Renal pelvis (tissue), 1 donor: ENCODE measurements at regions not wholly inside any gene's neighbourhood (a gene's known extent, or its start where the extent isn't known, plus 50 kb on each side); places are given as distances from the start of the nearest gene placed in this dataset.

Experiments used
- DNase-seq: peaks from one replicate; pipeline ENCODE4 v3.0.0-alpha.2; 2013

- no peak for DNase-seq
Measured at GRCh38 chr4:178165251-178165950, 723.2 kb upstream of the AGA start.

DNA sequence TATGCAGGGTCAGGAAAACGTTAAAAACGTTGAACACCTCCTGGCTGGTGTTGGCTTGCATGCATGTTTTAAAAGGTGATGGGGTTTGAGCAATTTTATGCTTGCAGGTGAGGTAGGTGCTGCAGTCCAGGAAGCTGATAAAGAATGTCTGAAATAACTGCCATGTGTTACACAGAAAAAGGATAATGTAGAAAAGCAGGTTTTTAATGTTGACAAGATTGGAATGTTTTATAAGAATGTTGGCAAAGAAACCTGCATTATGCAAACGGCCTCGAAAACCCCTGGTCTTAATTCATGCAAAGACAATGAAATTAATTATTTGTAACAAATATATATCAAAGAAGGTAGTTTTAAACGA lies 723.7 kb upstream of the AGA start:
- no peak for DNase-seq

- DNase-seq: no peak
Measured at GRCh38 chr4:178173771-178174170, 731.5 kb upstream of the AGA start.

DNA sequence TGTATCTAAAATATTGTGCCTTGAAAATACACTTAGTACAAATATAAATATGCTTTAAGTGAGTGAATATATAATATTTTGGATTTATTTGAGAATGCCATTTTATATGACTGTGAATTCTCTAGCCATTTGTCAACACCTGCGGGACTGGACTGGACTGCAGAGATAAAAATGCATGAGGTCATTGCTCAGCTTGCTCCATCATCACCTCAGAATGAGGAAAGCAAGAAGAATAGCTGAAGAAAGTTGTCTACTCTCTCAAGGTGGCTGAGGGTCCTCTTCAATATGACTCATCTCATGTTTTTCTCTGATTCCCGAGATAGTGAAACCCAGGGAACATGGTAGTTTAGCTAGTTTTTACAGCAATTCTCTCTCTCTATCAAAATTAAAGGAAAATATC lies 732.5 kb upstream of the AGA start:
- no peak for DNase-seq

DNA sequence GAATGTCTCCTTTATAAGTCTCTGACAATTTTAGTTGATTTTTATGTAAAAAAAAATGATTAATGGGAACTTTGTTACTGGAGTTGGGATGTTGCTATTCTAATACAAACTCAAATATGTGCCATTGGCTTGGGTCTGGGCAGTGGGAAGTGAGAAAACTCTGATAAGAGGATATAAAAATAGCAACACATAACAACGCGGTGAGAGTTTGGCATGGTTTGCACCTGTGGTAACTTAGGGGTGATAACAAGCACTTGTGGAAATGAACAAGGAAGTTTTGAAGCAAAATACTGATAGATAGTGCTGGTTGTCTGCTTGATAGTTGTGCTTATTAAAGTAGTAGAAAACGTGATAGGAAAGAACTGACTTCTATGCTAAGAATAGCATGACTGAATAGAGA lies 743.3 kb upstream of the AGA start:
- no peak for DNase-seq

- no peak for DNase-seq
Measured at GRCh38 chr4:178192611-178193010, 750.4 kb upstream of the AGA start.

DNA sequence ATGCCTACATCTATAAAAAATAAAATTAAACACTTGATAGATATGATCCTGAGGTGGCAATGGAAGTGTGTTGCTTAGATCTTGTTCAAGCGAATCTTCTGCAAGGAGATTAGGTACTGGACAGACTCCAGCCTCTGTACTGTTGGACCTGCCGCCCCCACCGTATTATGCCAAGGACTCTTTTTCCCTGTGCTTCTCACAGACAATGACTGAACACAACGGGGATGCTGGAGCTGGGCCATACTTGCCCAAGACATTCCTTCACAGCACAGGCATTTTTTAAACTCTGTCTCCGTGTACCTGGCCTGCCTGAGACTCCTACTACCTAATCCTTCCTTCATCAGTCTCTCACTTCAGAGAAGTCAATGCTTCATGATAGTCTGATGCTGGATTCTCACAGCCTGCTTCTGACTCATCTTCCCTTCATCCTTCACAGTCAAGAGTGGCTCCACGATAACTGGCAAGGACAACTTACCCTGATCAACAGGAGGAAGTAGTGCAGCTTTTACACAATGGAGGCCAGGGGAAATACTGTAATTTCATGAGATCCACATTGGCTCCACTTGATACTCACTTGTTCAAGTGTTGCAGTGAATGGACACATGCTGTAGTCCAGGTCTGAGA lies 754.6 kb upstream of the AGA start:
- DNase-seq: no peak

DNA sequence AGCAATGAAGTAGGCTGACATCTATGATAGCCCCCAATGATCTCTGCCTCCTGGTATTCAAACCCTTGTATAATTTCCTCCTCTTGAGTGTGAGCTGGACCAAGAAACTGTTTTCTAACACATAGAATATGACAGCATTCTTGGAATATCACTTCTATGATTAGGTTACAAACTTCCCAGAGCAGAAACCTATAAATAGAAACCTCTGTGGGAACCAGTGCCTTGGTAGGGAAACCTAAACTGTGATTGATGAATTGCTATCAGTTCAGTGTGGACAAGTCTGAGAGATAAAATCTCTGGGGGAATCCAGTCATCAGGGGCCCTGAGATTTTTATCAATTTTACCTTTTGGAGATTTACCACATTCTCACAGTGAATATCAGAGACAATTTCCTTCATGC lies 756.5 kb upstream of the AGA start:
- no peak for DNase-seq

- no peak for DNase-seq
Measured at GRCh38 chr4:178202422-178202821, 760.2 kb upstream of the AGA start.

DNA sequence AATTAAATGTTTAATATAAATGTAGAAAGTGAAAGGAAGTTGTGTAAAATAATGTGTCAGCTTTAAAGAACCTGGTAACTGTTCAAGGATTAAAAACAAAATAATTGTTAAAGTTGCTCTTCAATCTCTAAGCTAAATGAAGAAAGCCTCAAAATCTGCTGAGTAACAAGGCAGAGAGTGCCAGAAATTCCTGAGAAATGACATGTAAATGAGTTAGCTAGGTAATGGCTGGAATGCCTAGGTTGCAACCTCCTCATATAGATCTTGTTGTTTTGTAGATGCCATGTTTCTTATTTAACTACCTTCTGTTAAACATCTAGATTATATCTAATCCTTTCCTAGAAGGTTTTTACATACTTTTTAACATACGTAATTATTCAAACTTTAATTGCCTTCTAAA lies 763.6 kb upstream of the AGA start:
- no peak for DNase-seq

DNA sequence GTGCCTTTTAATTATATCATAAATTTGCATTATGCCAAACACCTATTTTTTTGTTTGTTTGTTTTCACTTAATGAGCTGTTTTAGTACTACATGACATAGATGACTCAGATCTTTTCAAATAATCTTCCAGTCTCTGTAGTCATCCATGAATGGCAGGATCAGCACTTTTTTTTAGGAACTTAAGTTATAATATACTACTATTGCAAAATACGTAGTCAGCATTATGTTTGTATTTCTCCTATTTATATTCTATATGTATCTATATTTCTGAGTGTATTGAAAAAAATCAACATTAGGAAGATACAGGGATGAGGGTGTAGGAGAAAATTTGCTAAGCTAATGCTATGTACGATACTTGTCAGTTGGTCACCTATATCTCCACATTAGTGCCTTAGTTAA lies 773.1 kb upstream of the AGA start:
- no peak for DNase-seq

DNA sequence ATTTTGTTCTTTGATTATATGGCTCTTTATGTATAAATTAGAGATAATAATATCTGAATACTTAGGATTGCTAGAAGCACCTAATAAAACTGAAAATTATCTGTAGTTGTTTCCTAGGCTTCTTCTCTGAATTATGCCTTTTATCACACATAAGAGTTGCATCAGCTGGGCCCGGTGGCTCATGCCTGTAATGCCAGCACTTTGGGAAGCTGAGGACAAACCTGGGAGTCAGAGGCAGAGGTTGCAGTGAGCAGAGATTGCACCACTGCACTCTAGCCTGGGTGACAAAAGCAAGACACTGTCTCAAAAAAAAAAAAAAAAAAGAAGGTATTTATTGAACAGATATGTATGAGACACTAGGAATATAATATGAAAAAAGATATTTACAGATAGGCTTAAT lies 773.5 kb upstream of the AGA start:
- no peak for DNase-seq

- peak; percentile 21 for DNase-seq
Measured at GRCh38 chr4:178226421-178226820, 784.2 kb upstream of the AGA start.

- no peak for DNase-seq
Measured at GRCh38 chr4:178233906-178234305, 791.7 kb upstream of the AGA start.

GRCh38 chr4:178240891-178241290 lies 798.7 kb upstream of the AGA start:
- no peak for DNase-seq

DNA sequence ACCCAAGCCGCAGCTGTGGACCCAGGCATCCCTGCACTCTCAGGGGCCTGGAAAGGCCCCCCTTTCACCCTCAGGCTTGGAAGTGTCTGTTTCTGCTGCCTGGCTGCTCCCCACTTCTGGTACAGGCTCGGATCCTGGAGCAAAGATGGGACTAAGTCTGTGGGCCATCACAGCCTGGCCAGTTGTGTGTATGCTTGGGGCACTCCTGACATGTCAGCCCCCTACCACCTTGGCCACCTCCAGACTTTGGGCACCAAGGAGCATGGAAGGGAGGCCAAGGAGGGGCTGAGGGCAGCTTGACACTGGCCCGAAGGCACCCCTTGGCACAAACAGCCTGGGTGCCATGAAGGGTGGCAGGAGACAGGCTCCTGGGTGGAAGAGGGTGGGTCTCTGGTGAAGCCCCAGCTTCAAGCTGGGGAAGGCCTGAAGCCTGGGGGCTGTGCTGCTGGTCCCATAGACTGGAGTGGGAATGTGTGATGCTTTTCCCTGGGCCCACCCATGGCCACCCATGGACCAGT lies 799.4 kb upstream of the AGA start:
- no peak for DNase-seq

DNA sequence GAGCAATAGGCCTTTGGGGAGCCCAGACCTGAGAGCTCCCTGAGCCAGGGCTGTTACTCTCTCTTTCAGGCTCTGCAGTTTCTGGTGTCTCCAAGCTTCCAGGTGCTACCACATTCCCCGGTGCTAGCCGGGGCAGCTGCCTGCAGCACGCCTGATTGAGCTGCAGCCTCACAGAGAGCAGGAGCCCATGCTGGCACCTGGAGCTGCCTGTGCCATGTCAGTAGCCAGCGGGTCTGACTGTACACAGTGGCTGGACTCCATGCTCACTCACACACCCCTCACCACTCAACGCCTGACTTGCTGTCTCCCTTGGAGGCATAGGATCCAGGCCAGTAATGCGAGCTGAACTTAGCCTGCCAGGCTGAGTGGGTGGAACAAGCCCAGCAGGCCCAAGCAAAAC lies 800.4 kb upstream of the AGA start:
- no peak for DNase-seq

DNA sequence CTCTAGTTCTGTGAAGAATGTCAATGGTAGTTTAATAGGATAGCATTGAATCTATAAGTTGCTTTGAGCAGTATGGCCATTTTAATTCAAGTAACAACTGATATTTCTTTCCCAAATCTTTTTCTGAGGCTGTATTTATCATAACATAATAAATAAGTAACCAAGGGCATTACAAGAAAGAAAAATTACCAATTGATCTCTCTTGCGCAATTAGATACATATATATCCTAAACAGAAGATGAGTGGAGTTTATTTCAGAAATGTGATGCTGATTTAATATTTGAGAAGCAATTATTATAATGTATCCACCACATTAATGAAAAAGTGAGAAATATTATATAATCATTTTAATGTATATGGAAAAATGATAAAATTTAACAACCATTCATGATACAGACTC lies 802.5 kb upstream of the AGA start:
- no peak for DNase-seq

- no peak for DNase-seq
Measured at GRCh38 chr4:178255172-178255571, 812.9 kb upstream of the AGA start.

GRCh38 chr4:178258603-178259002 lies 816.4 kb upstream of the AGA start:
- no peak for DNase-seq

GRCh38 chr4:178259566-178259965 lies 817.3 kb upstream of the AGA start:
- DNase-seq: no peak

DNA sequence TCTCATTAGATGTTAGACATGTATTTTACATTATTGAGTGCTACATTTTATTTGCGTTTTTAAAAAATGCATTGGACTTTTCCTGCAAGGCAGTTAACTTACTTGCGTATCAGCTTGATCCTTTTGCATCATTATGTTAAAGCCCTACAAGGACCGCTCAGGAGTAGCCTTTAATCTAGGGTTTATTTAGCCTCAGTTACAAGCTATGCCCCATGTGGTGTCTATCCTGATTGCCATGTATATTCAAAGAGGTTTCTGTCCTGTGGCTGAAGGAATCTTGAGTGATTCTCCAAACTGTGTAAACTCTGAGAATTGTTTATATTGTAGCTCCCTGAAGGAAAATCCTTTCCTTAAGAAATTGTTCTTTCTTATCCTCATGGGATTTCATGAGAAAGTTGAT lies 821.8 kb upstream of the AGA start:
- DNase-seq: no peak

DNA sequence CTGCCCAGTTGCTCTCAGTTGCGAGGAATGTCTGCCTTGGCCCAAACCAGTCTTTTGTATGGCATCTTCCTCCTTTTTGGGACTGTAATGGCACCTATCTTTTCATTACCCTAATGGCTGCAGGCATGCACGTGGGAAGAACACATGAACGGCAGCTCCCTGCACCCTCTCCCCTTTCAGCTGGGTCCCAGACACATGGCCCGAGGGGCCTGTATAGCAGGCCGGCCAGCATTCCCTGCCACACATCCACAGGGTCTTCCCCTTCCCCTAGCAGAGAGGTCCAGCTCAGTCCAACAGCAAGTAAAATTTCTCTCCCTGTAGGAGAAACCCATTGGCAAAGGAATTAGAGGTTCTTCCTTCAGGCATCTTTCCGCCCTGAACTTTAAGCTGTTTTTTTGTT lies 829.1 kb upstream of the AGA start:
- DNase-seq: no peak

- no peak for DNase-seq
Measured at GRCh38 chr4:178273168-178273567, 830.9 kb upstream of the AGA start.
